ENCODE measurements at regions not wholly inside any gene's neighbourhood (a gene's known extent, or its start where the extent isn't known, plus 50 kb on each side); places are given as distances from the start of the nearest gene placed in this dataset.

- Histone ChIP-seq H2AFZ (ENCODE audit: low read depth) (no peak overlapping the region), H3K4me2 (no peak overlapping the region), H3K9ac (no peak overlapping the region), H3K36me3 (replicated peaks in 1 of 2; ENCODE audit: control insufficient read depth in 1 of 2, insufficient read depth in 2 of 2, low read length in 1 of 2) (no peaks in the 10 kb centered on the region), H3K4me3 (ENCODE audit: low read depth in 2 of 2, low read length in 1 of 2) (no peak overlapping the region), H3K27me3 (ENCODE audit: insufficient read depth) (no peaks in the 10 kb centered on the region), H3F3A (replicated peaks; ENCODE audit: insufficient read depth) (no peaks in the 10 kb centered on the region), H3K9me3 (no peaks in the 10 kb centered on the region), H3K79me2 (ENCODE audit: insufficient read depth) (no peaks in the 10 kb centered on the region), H3K4me1 (ENCODE audit: control insufficient read depth in 1 of 2, insufficient read depth in 2 of 2, low read depth in 1 of 2, low read length in 1 of 2) (peaks cover 0 to 6% of the 10 kb centered on the region in 2 experiments; a peak in 1 of 4 replicates), H3K9me2 (no peaks in the 10 kb centered on the region; the same call in 1 of the 2 replicates), H4K20me1 (ENCODE audit: insufficient read depth) (no peaks in the 10 kb centered on the region), H3K27ac (ENCODE audit: low read depth in 2 of 2, low read length in 1 of 2) (no peak overlapping the region)
- no peak for DNase-seq
- WGBS (ENCODE audit: low lambda C conversion rate): 52% methylated on average over 3 of the region's 3 CpGs
- no peak for TF ChIP-seq TAF1 (IDR thresholded peaks at IDR 0.05; ENCODE audit: borderline replicate concordance, low read depth, low read length)
- TF ChIP-seq RXRA (IDR thresholded peaks at IDR 0.05; ENCODE audit: borderline replicate concordance, low read depth): no peak
- no peak for TF ChIP-seq FOSL2 (IDR thresholded peaks at IDR 0.05; ENCODE audit: borderline replicate concordance, low read depth)
- no peak for TF ChIP-seq FOXJ3 (CRISPR knock-in tag; IDR thresholded peaks at IDR 0.05)
- no peak for TF ChIP-seq YY1 (IDR thresholded peaks at IDR 0.05; ENCODE audit: low read depth)
- TF ChIP-seq GABPA (IDR thresholded peaks at IDR 0.05; ENCODE audit: low read depth): no peak
- TF ChIP-seq, protein P1, sequence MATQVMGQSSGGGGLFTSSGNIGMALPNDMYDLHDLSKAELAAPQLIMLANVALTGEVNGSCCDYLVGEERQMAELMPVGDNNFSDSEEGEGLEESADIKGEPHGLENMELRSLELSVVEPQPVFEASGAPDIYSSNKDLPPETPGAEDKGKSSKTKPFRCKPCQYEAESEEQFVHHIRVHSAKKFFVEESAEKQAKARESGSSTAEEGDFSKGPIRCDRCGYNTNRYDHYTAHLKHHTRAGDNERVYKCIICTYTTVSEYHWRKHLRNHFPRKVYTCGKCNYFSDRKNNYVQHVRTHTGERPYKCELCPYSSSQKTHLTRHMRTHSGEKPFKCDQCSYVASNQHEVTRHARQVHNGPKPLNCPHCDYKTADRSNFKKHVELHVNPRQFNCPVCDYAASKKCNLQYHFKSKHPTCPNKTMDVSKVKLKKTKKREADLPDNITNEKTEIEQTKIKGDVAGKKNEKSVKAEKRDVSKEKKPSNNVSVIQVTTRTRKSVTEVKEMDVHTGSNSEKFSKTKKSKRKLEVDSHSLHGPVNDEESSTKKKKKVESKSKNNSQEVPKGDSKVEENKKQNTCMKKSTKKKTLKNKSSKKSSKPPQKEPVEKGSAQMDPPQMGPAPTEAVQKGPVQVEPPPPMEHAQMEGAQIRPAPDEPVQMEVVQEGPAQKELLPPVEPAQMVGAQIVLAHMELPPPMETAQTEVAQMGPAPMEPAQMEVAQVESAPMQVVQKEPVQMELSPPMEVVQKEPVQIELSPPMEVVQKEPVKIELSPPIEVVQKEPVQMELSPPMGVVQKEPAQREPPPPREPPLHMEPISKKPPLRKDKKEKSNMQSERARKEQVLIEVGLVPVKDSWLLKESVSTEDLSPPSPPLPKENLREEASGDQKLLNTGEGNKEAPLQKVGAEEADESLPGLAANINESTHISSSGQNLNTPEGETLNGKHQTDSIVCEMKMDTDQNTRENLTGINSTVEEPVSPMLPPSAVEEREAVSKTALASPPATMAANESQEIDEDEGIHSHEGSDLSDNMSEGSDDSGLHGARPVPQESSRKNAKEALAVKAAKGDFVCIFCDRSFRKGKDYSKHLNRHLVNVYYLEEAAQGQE (IDR thresholded peaks at IDR 0.05; ENCODE audit: low read depth, low read length): no peak
- TF ChIP-seq USF2 (IDR thresholded peaks at IDR 0.05; ENCODE audit: borderline replicate concordance, low read depth, low read length): no peak
- no peak for TF ChIP-seq ZBTB33 (IDR thresholded peaks at IDR 0.05; ENCODE audit: borderline replicate concordance, low read depth)
- CTCF ChIA-PET: no interaction called here
- POLR2A ChIA-PET: no interaction called here
These were observed 372.3 kb downstream of the SV2B start for GRCh38 chr15:91472316-91472756.
